ENCODE measurements at regions not wholly inside any gene's neighbourhood (a gene's known extent, or its start where the extent isn't known, plus 50 kb on each side); places are given as distances from the start of the nearest gene placed in this dataset.

- no peaks in the 10 kb centered on the region for H3K79me2 ChIP-seq (ENCODE audit: insufficient read depth, low read depth, low read length)
- H3K27ac ChIP-seq (ENCODE audit: low read depth, low read length, poor library complexity, severe bottlenecking) = no peak overlapping the region
- no peak overlapping the region for H3K4me2 ChIP-seq (ENCODE audit: low read length)
- POLR2A ChIA-PET = no interaction called here
- H3K4me3 ChIP-seq (ENCODE audit: low read depth, low read length, poor library complexity, severe bottlenecking) = no peak overlapping the region
- H3K4me1 ChIP-seq (ENCODE audit: insufficient read depth, low read length, poor library complexity, severe bottlenecking) = no peaks in the 10 kb centered on the region
- H4K20me1 ChIP-seq (ENCODE audit: insufficient read depth, low read length) = no peaks in the 10 kb centered on the region
- intact Hi-C loops (cut with micrococcal nuclease; ENCODE audit: unreplicated experiment) = no loop called here
- H3K36me3 ChIP-seq (ENCODE audit: insufficient read depth, low read length) = no peaks in the 10 kb centered on the region
- TF ChIP-seq, protein P1, sequence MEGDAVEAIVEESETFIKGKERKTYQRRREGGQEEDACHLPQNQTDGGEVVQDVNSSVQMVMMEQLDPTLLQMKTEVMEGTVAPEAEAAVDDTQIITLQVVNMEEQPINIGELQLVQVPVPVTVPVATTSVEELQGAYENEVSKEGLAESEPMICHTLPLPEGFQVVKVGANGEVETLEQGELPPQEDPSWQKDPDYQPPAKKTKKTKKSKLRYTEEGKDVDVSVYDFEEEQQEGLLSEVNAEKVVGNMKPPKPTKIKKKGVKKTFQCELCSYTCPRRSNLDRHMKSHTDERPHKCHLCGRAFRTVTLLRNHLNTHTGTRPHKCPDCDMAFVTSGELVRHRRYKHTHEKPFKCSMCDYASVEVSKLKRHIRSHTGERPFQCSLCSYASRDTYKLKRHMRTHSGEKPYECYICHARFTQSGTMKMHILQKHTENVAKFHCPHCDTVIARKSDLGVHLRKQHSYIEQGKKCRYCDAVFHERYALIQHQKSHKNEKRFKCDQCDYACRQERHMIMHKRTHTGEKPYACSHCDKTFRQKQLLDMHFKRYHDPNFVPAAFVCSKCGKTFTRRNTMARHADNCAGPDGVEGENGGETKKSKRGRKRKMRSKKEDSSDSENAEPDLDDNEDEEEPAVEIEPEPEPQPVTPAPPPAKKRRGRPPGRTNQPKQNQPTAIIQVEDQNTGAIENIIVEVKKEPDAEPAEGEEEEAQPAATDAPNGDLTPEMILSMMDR (conservative IDR thresholded peaks at IDR 0.05; ENCODE audit: low read length) = no peak
- no peak for TF ChIP-seq EZH2phosphoT487 (IDR thresholded peaks at IDR 0.05; ENCODE audit: borderline replicate concordance, low read depth, low read length)
- peak overlapping the region; percentile 18; the same call in 1 of the 2 replicates for H2AFZ ChIP-seq (ENCODE audit: low read length)
- H3K9me2 ChIP-seq (ENCODE audit: insufficient read depth, low read length) = 0 out of 2 replicates have a peak, but pooled peaks cover 3% of the 10 kb centered on the region
- CTCF ChIA-PET (ENCODE audit: unreplicated experiment) = no interaction called here
- no peak for DNase-seq (ENCODE audit: low spot score)
- H3K9me3 ChIP-seq (ENCODE audit: low read length) = no peaks in the 10 kb centered on the region
- BruUV-seq (replicated peaks) = no TSS peak
Measured at GRCh38 chr3:29164825-29165224, 116.0 kb upstream of the RBMS3 start.

DNA sequence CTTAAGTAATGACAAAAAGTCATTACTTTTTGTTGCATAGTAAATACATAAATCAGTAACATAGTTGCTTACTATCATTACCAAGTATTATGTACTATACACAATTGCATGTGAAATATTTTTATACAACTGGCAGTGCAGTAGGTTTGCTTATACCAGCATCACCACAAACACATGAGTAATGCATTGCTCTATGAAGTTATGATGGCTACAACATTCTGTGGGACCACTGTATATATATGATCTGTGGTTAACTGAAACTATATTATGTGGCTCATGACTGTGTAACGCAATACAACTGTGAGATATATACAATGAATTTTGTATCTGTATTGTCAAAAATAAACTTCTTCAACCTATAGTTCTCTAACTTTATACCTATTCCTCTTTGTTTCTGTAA lies 113.7 kb upstream of the RBMS3 start:
- H3K79me2 ChIP-seq (ENCODE audit: insufficient read depth, low read depth, low read length) = no peaks in the 10 kb centered on the region
- no peak overlapping the region for H3K4me3 ChIP-seq (ENCODE audit: low read depth, low read length, poor library complexity, severe bottlenecking)
- no peak overlapping the region for H2AFZ ChIP-seq (ENCODE audit: low read length)
- no peak overlapping the region for H3K27ac ChIP-seq (ENCODE audit: low read depth, low read length, poor library complexity, severe bottlenecking)
- H3K9me2 ChIP-seq (ENCODE audit: insufficient read depth, low read length) = no peaks in the 10 kb centered on the region
- no peaks in the 10 kb centered on the region for H3K36me3 ChIP-seq (ENCODE audit: insufficient read depth, low read length)
- BruUV-seq (replicated peaks) = no TSS peak
- ChIA-PET CTCF (ENCODE audit: unreplicated experiment) (no interaction called here), POLR2A (interaction anchor here (0.6 kb wide), 2 partner anchors 20 to 256 kb away, joined by 3 read pairs; no protein-coding TSS in a partner anchor)
- no peak for DNase-seq (ENCODE audit: low spot score)
- TF ChIP-seq, protein P1 (conservative IDR thresholded peaks at IDR 0.05; ENCODE audit: low read length) = no peak
- TF ChIP-seq EZH2phosphoT487 (IDR thresholded peaks at IDR 0.05; ENCODE audit: borderline replicate concordance, low read depth, low read length) = no peak
- no peak overlapping the region for H3K4me2 ChIP-seq (ENCODE audit: low read length)
- peaks cover 17% of the 10 kb centered on the region for H3K4me1 ChIP-seq (ENCODE audit: insufficient read depth, low read length, poor library complexity, severe bottlenecking)
- H3K9me3 ChIP-seq (ENCODE audit: low read length) = no peaks in the 10 kb centered on the region
- H4K20me1 ChIP-seq (ENCODE audit: insufficient read depth, low read length) = no peaks in the 10 kb centered on the region
- intact Hi-C loops (cut with micrococcal nuclease; ENCODE audit: unreplicated experiment) = no loop called here

- DNase-seq (ENCODE audit: low spot score) = no peak
- H4K20me1 ChIP-seq (ENCODE audit: insufficient read depth, low read length) = no peaks in the 10 kb centered on the region
- H3K27ac ChIP-seq (ENCODE audit: low read depth, low read length, poor library complexity, severe bottlenecking) = no peak overlapping the region
- no peaks in the 10 kb centered on the region for H3K36me3 ChIP-seq (ENCODE audit: insufficient read depth, low read length)
- no peak overlapping the region for H3K4me3 ChIP-seq (ENCODE audit: low read depth, low read length, poor library complexity, severe bottlenecking)
- H3K9me2 ChIP-seq (ENCODE audit: insufficient read depth, low read length) = no peaks in the 10 kb centered on the region
- no peak overlapping the region for H2AFZ ChIP-seq (ENCODE audit: low read length)
- intact Hi-C loops (cut with micrococcal nuclease; ENCODE audit: unreplicated experiment) = no loop called here
- H3K4me2 ChIP-seq (ENCODE audit: low read length) = no peak overlapping the region
- ChIA-PET POLR2A (no interaction called here), CTCF (ENCODE audit: unreplicated experiment) (no interaction called here)
- no TSS peak for BruUV-seq (replicated peaks)
- TF ChIP-seq, protein P1 (conservative IDR thresholded peaks at IDR 0.05; ENCODE audit: low read length) = no peak
- TF ChIP-seq EZH2phosphoT487 (IDR thresholded peaks at IDR 0.05; ENCODE audit: borderline replicate concordance, low read depth, low read length) = no peak
- no peaks in the 10 kb centered on the region for H3K9me3 ChIP-seq (ENCODE audit: low read length)
- H3K79me2 ChIP-seq (ENCODE audit: insufficient read depth, low read depth, low read length) = no peaks in the 10 kb centered on the region
- peaks cover 17% of the 10 kb centered on the region for H3K4me1 ChIP-seq (ENCODE audit: insufficient read depth, low read length, poor library complexity, severe bottlenecking)
Measured at GRCh38 chr3:29168081-29168480, 112.8 kb upstream of the RBMS3 start.

Measured in OCI-LY7 (cell line).